K562 (cell line): ENCODE measurements at regions not wholly inside any gene's neighbourhood (a gene's known extent, or its start where the extent isn't known, plus 50 kb on each side); places are given as distances from the start of the nearest gene placed in this dataset.

Experiments
- ATAC-seq: fragments of 200-7000 bp; cut with Tn5 transposase; 3 replicates; pipeline ENCODE4 v1.9.1; 2020; ENCODE audit warnings: moderate library complexity
- BruUV-seq: library from RNA; stranded (reverse); fragments of 400-500 nt; replicated peaks from 2 replicates; lab custom pipeline; 2021; lab: Mats Ljungman, UMichigan
- CTCF ChIA-PET: fragments of 300-600 bp; formaldehyde crosslinking; extraction: SDS; loops from one replicate; lab custom pipeline; 2021; ENCODE audit warnings: low intra/inter-chr PET ratio; lab: Yijun Ruan, JAX
- POLR2A ChIA-PET: fragments of 300-600, 350-650 bp; sonication (Branson Sonifier 250); formaldehyde crosslinking; extraction: SDS; loops from one replicate; lab custom pipeline; 2021; ENCODE audit warnings: antibody characterized with exemption, inconsistent platforms; lab: Yijun Ruan, JAX
- DNase-seq, 4 experiments: peaks; one replicate each; pipeline versions ENCODE4 v3.0.0 to v3.0.0-alpha.2; 2011 to 2018; ENCODE audit warnings: low spot score in 3 of 4, mixed read lengths in 3 of 4; ENCODE audit errors: extremely low read depth in 1 of 4
- FAIRE-seq: peaks from 2 replicates; lab custom pipeline; 2011; peaks lifted over from hg19 to GRCh38; lab: Jason Lieb, UNC
- H2AFZ ChIP-seq: 2 replicates; pipeline ENCODE4 v1.6.0; 2011; ENCODE audit warnings: low read depth, low read length, control low read depth, inconsistent platforms
- H3K27ac ChIP-seq: fragments of 200-600 bp; 3 replicates; pipeline ENCODE4 v1.8.0; 2011; ENCODE audit warnings: low read depth, mild to moderate bottlenecking, control low read depth, inconsistent platforms, low read length, moderate library complexity, mixed read lengths; ENCODE audit errors: extremely low read depth
- H3K27me3 ChIP-seq, 2 experiments: fragments of 300-600 bp in 1 of 2; 2 replicates in 1 of 2; 3 replicates in 1 of 2; pipeline versions ENCODE4 v1.6.0 to v1.8.0; 2011; ENCODE audit warnings: inconsistent platforms in 2 of 2, low read length in 2 of 2, mild to moderate bottlenecking in 1 of 2, mixed read lengths in 1 of 2, moderate library complexity in 1 of 2; ENCODE audit not compliant: control insufficient read depth in 2 of 2, insufficient read depth in 2 of 2
- H3K36me3 ChIP-seq: fragments of 300-600 bp; 3 replicates; pipeline ENCODE4 v1.8.0; 2011; ENCODE audit warnings: mild to moderate bottlenecking, low read length, inconsistent platforms; ENCODE audit not compliant: control insufficient read depth, insufficient read depth
- H3K4me1 ChIP-seq, 2 experiments: fragments of 200-600 bp in 1 of 2; replicated peaks in 1 of 2; 2 replicates in 1 of 2; 3 replicates in 1 of 2; pipeline versions ENCODE4 v1.5.1 to v1.8.0; 2011; ENCODE audit warnings: inconsistent platforms in 2 of 2, low read length in 2 of 2, mild to moderate bottlenecking in 1 of 2, mixed read lengths in 1 of 2, moderate library complexity in 1 of 2; ENCODE audit not compliant: control insufficient read depth in 2 of 2, insufficient read depth in 2 of 2
- H3K4me2 ChIP-seq: 2 replicates; pipeline ENCODE4 v1.6.1; 2011; ENCODE audit warnings: low read length, control low read depth, inconsistent platforms, mixed read lengths; ENCODE audit not compliant: insufficient read depth
- H3K4me3 ChIP-seq: fragments of 200-600 bp; sonication (generic), shearing (Covaris generic); 2 replicates; pipeline ENCODE4 v1.5.1; 2016; ENCODE audit warnings: control low read depth, inconsistent platforms
- H3K79me2 ChIP-seq: fragments of 200-600 bp; 3 replicates; pipeline ENCODE4 v1.8.0; 2011; ENCODE audit warnings: low read length, inconsistent platforms; ENCODE audit not compliant: control insufficient read depth, insufficient read depth
- H3K9ac ChIP-seq, 2 experiments: 2 replicates each; pipeline versions ENCODE4 v1.6.0 to v1.6.1; 2011; ENCODE audit warnings: low read depth in 2 of 2, low read length in 2 of 2, control low read depth in 1 of 2, inconsistent platforms in 1 of 2, mild to moderate bottlenecking in 1 of 2, mixed read lengths in 1 of 2; ENCODE audit not compliant: insufficient read depth in 1 of 2
- H3K9me1 ChIP-seq: one replicate; pipeline ENCODE4 v1.6.0; 2011; ENCODE audit warnings: inconsistent platforms, mild to moderate bottlenecking, low read length, moderate library complexity; ENCODE audit not compliant: control insufficient read depth, insufficient read depth
- H3K9me3 ChIP-seq: replicated peaks from 2 replicates; pipeline ENCODE4 v1.5.1; 2011; ENCODE audit warnings: low read depth, low read length, inconsistent platforms; ENCODE audit not compliant: control insufficient read depth, insufficient read depth
- H4K20me1 ChIP-seq: replicated peaks from 2 replicates; pipeline ENCODE4 v1.6.1; 2011; ENCODE audit warnings: low read length, inconsistent platforms, mixed read lengths; ENCODE audit not compliant: control insufficient read depth, insufficient read depth
- BRD4 ChIP-seq: fragments of 200-600 bp; sonication (generic); IDR thresholded peaks from 2 replicates; pipeline ENCODE4 v1.6.1; 2017; ENCODE audit warnings: inconsistent platforms
- EGR1 ChIP-seq: fragments of 450-650 bp; conservative IDR thresholded peaks from 2 replicates; pipeline ENCODE4 v1.6.1; 2017; ENCODE audit warnings: mild to moderate bottlenecking
- FOXA3 ChIP-seq, 2 experiments: fragments of 450-650 bp in 1 of 2; sonication (generic) in 1 of 2; formaldehyde crosslinking; IDR thresholded peaks in 1 of 2; conservative IDR thresholded peaks in 1 of 2; 2 replicates each; pipeline versions ENCODE4 v1.4.0 to v1.8.0; 2020 to 2022; ENCODE audit warnings: mild to moderate bottlenecking in 2 of 2, missing genetic modification reagents in 1 of 2
- JUNB ChIP-seq: fragments of 450-650 bp; formaldehyde crosslinking; conservative IDR thresholded peaks from 2 replicates; pipeline ENCODE4 v1.4.0; 2020; ENCODE audit warnings: mild to moderate bottlenecking
- PTRF ChIP-seq: fragments of 450-650 bp; IDR thresholded peaks from 2 replicates; pipeline ENCODE4 v1.6.1; 2016; ENCODE audit warnings: mild to moderate bottlenecking, missing genetic modification characterization, missing compliant biosample characterization
- U2AF2 ChIP-seq: fragments of 200-400 bp; formaldehyde crosslinking; optimal IDR thresholded peaks from 2 replicates; pipeline ENCODE3; 2017; ENCODE audit warnings: low read depth, mild to moderate bottlenecking, low read length
- WGBS: fragments of 100-300 bp; shearing (Covaris generic); methylation state at CpG from one replicate; pipeline ENCODE4 v1.1.6; 2016; ENCODE audit warnings: low coverage, mixed read lengths; ENCODE audit not compliant: insufficient coverage; ENCODE audit errors: missing lambda C conversion rate; 5-methylcytosine and 5-hydroxymethylcytosine counted together
- in situ Hi-C: fragments of 300-500 bp; cut with MboI; formaldehyde crosslinking; loops from 4 replicates; pipeline ENCODE4 v1.15.0; 2018; ENCODE audit warnings: inconsistent platforms, mixed read lengths
- intact Hi-C: fragments of 100-400 bp; cut with micrococcal nuclease; formaldehyde crosslinking; loops from 2 replicates; pipeline ENCODE4 v1.14.2; 2022
- TF ChIP-seq, protein P1 (sequence below): fragments of 250-450 bp; sonication (Bioruptor Pico); IDR thresholded peaks from 2 replicates; pipeline ENCODE4 v1.4.0; 2020
- TF ChIP-seq, protein P2 (sequence below): sonication (generic); formaldehyde crosslinking; IDR thresholded peaks from 2 replicates; pipeline ENCODE4 v1.8.1; 2023; ENCODE audit warnings: missing genetic modification reagents, mild to moderate bottlenecking, borderline replicate concordance

DNA sequence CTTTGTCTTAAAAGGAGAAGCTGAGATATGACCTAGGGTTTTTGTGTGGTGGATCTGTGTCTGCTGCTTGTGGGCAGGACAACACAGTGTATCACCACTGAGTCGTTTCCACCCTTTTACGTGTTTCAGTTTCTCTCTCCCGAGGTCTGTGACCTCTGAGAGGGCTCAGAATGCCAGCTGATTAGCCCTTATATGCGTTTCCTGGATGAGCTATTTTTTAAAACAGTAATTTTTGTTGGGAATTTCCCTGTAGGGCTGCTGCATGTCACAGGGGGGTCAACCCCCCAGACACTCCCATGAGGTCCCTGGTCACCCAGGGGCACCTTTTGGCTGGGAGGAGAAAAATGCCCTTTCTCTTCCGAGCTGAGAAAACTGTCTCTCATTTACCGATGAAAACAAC is 170.4 kb upstream of the CASK start (continued):
- TF ChIP-seq, protein P1, sequence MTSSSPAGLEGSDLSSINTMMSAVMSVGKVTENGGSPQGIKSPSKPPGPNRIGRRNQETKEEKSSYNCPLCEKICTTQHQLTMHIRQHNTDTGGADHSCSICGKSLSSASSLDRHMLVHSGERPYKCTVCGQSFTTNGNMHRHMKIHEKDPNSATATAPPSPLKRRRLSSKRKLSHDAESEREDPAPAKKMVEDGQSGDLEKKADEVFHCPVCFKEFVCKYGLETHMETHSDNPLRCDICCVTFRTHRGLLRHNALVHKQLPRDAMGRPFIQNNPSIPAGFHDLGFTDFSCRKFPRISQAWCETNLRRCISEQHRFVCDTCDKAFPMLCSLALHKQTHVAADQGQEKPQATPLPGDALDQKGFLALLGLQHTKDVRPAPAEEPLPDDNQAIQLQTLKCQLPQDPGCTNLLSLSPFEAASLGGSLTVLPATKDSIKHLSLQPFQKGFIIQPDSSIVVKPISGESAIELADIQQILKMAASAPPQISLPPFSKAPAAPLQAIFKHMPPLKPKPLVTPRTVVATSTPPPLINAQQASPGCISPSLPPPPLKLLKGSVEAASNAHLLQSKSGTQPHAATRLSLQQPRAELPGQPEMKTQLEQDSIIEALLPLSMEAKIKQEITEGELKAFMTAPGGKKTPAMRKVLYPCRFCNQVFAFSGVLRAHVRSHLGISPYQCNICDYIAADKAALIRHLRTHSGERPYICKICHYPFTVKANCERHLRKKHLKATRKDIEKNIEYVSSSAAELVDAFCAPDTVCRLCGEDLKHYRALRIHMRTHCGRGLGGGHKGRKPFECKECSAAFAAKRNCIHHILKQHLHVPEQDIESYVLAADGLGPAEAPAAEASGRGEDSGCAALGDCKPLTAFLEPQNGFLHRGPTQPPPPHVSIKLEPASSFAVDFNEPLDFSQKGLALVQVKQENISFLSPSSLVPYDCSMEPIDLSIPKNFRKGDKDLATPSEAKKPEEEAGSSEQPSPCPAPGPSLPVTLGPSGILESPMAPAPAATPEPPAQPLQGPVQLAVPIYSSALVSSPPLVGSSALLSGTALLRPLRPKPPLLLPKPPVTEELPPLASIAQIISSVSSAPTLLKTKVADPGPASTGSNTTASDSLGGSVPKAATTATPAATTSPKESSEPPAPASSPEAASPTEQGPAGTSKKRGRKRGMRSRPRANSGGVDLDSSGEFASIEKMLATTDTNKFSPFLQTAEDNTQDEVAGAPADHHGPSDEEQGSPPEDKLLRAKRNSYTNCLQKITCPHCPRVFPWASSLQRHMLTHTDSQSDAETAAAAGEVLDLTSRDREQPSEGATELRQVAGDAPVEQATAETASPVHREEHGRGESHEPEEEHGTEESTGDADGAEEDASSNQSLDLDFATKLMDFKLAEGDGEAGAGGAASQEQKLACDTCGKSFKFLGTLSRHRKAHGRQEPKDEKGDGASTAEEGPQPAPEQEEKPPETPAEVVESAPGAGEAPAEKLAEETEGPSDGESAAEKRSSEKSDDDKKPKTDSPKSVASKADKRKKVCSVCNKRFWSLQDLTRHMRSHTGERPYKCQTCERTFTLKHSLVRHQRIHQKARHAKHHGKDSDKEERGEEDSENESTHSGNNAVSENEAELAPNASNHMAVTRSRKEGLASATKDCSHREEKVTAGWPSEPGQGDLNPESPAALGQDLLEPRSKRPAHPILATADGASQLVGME (CRISPR knock-in tag): no peak

DNA sequence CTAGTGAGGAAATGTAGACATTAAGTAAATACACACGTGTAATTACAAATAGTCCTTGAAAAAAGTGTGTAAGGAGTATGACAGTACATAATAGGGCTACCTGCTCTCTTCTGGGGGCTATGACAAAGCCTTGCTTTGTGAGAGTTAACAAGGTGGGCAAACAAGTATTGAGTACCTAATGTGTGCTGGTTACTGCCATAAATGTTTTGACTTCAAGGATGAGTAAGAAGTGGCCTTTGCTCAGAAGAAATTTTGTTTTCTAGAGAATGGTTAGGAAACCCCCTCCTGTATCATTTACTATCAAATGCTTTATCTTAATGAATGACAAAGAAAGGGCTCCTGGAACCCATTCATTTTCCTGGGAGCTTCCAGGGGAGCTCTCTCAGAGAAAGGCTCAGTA is 167.0 kb upstream of the CASK start:
- ChIA-PET POLR2A (no interaction called here), CTCF (no interaction called here)
- intact Hi-C loops: no loop called here
- no peaks in the 10 kb centered on the region for H3K36me3 ChIP-seq
- FAIRE-seq: no peak
- TF ChIP-seq BRD4 (no peak), FOXA3 (CRISPR knock-in tag; conservative IDR thresholded peaks at IDR 0.05 in 1 of 2, IDR thresholded peaks at IDR 0.05 in 1 of 2) (no peak), U2AF2 (no peak), JUNB (CRISPR knock-in tag) (no peak), EGR1 (no peak), PTRF (tag) (no peak)
- TF ChIP-seq, protein P2, sequence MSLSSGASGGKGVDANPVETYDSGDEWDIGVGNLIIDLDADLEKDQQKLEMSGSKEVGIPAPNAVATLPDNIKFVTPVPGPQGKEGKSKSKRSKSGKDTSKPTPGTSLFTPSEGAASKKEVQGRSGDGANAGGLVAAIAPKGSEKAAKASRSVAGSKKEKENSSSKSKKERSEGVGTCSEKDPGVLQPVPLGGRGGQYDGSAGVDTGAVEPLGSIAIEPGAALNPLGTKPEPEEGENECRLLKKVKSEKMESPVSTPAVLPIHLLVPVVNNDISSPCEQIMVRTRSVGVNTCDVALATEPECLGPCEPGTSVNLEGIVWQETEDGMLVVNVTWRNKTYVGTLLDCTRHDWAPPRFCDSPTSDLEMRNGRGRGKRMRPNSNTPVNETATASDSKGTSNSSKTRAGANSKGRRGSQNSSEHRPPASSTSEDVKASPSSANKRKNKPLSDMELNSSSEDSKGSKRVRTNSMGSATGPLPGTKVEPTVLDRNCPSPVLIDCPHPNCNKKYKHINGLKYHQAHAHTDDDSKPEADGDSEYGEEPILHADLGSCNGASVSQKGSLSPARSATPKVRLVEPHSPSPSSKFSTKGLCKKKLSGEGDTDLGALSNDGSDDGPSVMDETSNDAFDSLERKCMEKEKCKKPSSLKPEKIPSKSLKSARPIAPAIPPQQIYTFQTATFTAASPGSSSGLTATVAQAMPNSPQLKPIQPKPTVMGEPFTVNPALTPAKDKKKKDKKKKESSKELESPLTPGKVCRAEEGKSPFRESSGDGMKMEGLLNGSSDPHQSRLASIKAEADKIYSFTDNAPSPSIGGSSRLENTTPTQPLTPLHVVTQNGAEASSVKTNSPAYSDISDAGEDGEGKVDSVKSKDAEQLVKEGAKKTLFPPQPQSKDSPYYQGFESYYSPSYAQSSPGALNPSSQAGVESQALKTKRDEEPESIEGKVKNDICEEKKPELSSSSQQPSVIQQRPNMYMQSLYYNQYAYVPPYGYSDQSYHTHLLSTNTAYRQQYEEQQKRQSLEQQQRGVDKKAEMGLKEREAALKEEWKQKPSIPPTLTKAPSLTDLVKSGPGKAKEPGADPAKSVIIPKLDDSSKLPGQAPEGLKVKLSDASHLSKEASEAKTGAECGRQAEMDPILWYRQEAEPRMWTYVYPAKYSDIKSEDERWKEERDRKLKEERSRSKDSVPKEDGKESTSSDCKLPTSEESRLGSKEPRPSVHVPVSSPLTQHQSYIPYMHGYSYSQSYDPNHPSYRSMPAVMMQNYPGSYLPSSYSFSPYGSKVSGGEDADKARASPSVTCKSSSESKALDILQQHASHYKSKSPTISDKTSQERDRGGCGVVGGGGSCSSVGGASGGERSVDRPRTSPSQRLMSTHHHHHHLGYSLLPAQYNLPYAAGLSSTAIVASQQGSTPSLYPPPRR: no peak
- no TSS peak for BruUV-seq
- no peaks in the 10 kb centered on the region for H3K27me3 ChIP-seq
- H3K9me1 ChIP-seq: no peaks in the 10 kb centered on the region
- no peaks in the 10 kb centered on the region for H3K79me2 ChIP-seq
- H3K4me1 ChIP-seq: no peaks in the 10 kb centered on the region
- ATAC-seq: no peak
- DNase-seq: no peak
- in situ Hi-C loops: no loop called here
- H3K9ac ChIP-seq: no peak overlapping the region
- no peak overlapping the region for H2AFZ ChIP-seq
- no peak overlapping the region for H3K4me2 ChIP-seq
- H3K4me3 ChIP-seq: no peak overlapping the region
- H3K27ac ChIP-seq: no peak overlapping the region
- WGBS: 0% methylated on average over 1 of the region's 1 CpG
- no peaks in the 10 kb centered on the region for H4K20me1 ChIP-seq
- H3K9me3 ChIP-seq: no peaks in the 10 kb centered on the region
